Thyroid gland (tissue), 4 donors: ENCODE measurements at regions not wholly inside any gene's neighbourhood (a gene's known extent, or its start where the extent isn't known, plus 50 kb on each side); places are given as distances from the start of the nearest gene placed in this dataset.
"Not testable (repeated sequence)": the region's sequence is repeated elsewhere in the genome, so short reads cannot be mapped to it uniquely, and the experiment has no call there.

Experiments used
- DNase-seq, 2 donors: peaks; one replicate each; pipeline ENCODE4 v3.0.0-alpha.2; 2019
- H3K27ac ChIP-seq, 3 donors: fragments of 200-600 bp; sonication (generic); 1 replicate in 2 of 3; 2 replicates in 1 of 3; pipeline ENCODE4 v1.5.1; 2016 to 2019; ENCODE audit warnings: mild to moderate bottlenecking in 1 of 3, moderate library complexity in 1 of 3
- H3K27me3 ChIP-seq: fragments of 200-600 bp; sonication (generic); one replicate; pipeline ENCODE4 v1.5.1; 2019
- H3K36me3 ChIP-seq, 2 donors: fragments of 200-600 bp; sonication (generic); one replicate each; pipeline ENCODE4 v1.5.1; 2016 to 2019
- H3K4me1 ChIP-seq, 2 donors: fragments of 200-600 bp; sonication (generic); one replicate each; pipeline ENCODE4 v1.5.1; 2017 to 2019
- H3K4me3 ChIP-seq, 3 donors: fragments of 200-600 bp; sonication (generic); replicated peaks in 1 of 3; 1 replicate in 2 of 3; 2 replicates in 1 of 3; pipeline ENCODE4 v1.5.1; 2016; ENCODE audit warnings: mild to moderate bottlenecking in 1 of 3
- H3K9me3 ChIP-seq: fragments of 200-600 bp; sonication (generic); one replicate; pipeline ENCODE4 v1.5.1; 2017
- CTCF ChIP-seq, 6 experiments: fragments of 200-600 bp in 3 of 6; fragments of 450-650 bp in 3 of 6; sonication (generic) in 3 of 6; IDR thresholded peaks; one replicate each; pipeline ENCODE4 v1.5.1; 2016 to 2019; ENCODE audit warnings: antibody characterized with exemption in 6 of 6, mild to moderate bottlenecking in 2 of 6, inconsistent platforms in 1 of 6, moderate library complexity in 1 of 6
- POLR2A ChIP-seq, 2 donors: fragments of 450-650 bp; IDR thresholded peaks; one replicate each; pipeline ENCODE4 v1.6.1; 2017; ENCODE audit warnings: antibody characterized with exemption in 2 of 2, mild to moderate bottlenecking in 2 of 2, moderate library complexity in 1 of 2
- WGBS, 2 donors: methylation state at CpG; one replicate each; pipeline ENCODE4 v1.1.5; 2017; 5-methylcytosine and 5-hydroxymethylcytosine counted together
- intact Hi-C: fragments of 100-400 bp; cut with DNase I; formaldehyde crosslinking; loops from one replicate; pipeline ENCODE4 v1.15.1; 2023

- Histone ChIP-seq H3K27me3 (no peaks in the 10 kb centered on the region), H3K9me3 (no peaks in the 10 kb centered on the region), H3K4me1 (no peaks in the 10 kb centered on the region), H3K4me3 (no peak overlapping the region), H3K27ac (no peak overlapping the region), H3K36me3 (no peaks in the 10 kb centered on the region)
- no peak for TF ChIP-seq CTCF (IDR thresholded peaks at IDR 0.05)
- no peak for TF ChIP-seq POLR2A (IDR thresholded peaks at IDR 0.05)
- no peak for DNase-seq
- intact Hi-C loops, result no loop called here
- 81 to 82% methylated on average over 3 of the region's 3 CpGs for WGBS, 2 donors
Observed at GRCh38 chr6:85236636-85237035, 213.2 kb upstream of the NT5E start.

GRCh38 chr6:85227345-85227744 lies 222.5 kb upstream of the NT5E start:
- DNase-seq, H3K36me3 ChIP-seq, H3K27me3 ChIP-seq, H3K9me3 ChIP-seq, H3K4me1 ChIP-seq, H3K4me3 ChIP-seq, intact Hi-C loops, H3K27ac ChIP-seq: not testable (repeated sequence)
- 69 to 88% methylated on average over 1 of the region's 1 CpG for WGBS, 2 donors

GRCh38 chr6:85212794-85213193 lies 237.1 kb upstream of the NT5E start:
- H3K27ac ChIP-seq, intact Hi-C loops, H3K4me3 ChIP-seq, DNase-seq, H3K36me3 ChIP-seq, H3K27me3 ChIP-seq, H3K4me1 ChIP-seq, H3K9me3 ChIP-seq: not testable (repeated sequence)
- WGBS, 2 donors, result 16 to 44% methylated on average over 4 to 5 of the region's 5 CpGs

- DNase-seq, result no peak
- intact Hi-C loops, result no loop called here
- Histone ChIP-seq H3K4me3 (no peak overlapping the region), H3K27ac (no peak overlapping the region), H3K36me3 (no peaks in the 10 kb centered on the region), H3K4me1 (no peaks in the 10 kb centered on the region), H3K9me3 (no peaks in the 10 kb centered on the region), H3K27me3 (no peaks in the 10 kb centered on the region)
- TF ChIP-seq CTCF (IDR thresholded peaks at IDR 0.05), result no peak
- no peak for TF ChIP-seq POLR2A (IDR thresholded peaks at IDR 0.05)
Observed at GRCh38 chr6:85195243-85195642, 254.6 kb upstream of the NT5E start.

- H3K4me3 ChIP-seq, result no peak overlapping the region
- no peak overlapping the region for H3K27ac ChIP-seq
- no peaks in the 10 kb centered on the region for H3K36me3 ChIP-seq
- WGBS, 2 donors, result 58 to 63% methylated on average over 3 of the region's 3 CpGs
- no peak for DNase-seq
- intact Hi-C loops, result no loop called here
- no peaks in the 10 kb centered on the region for H3K27me3 ChIP-seq
- H3K9me3 ChIP-seq, result no peaks in the 10 kb centered on the region
- TF ChIP-seq POLR2A (IDR thresholded peaks at IDR 0.05), result no peak
- TF ChIP-seq CTCF (IDR thresholded peaks at IDR 0.05), result no peak
- H3K4me1 ChIP-seq, result no peaks in the 10 kb centered on the region
Observed at GRCh38 chr6:85193339-85193738, 256.5 kb upstream of the NT5E start.

GRCh38 chr6:85192596-85192995 lies 257.3 kb upstream of the NT5E start:
- H3K4me1 ChIP-seq, result no peaks in the 10 kb centered on the region
- intact Hi-C loops, result no loop called here
- DNase-seq, result no peak
- H3K27ac ChIP-seq, result no peak overlapping the region
- no peak for TF ChIP-seq POLR2A (IDR thresholded peaks at IDR 0.05)
- no peak for TF ChIP-seq CTCF (IDR thresholded peaks at IDR 0.05)
- no peaks in the 10 kb centered on the region for H3K27me3 ChIP-seq
- no peaks in the 10 kb centered on the region for H3K36me3 ChIP-seq
- 71 to 72% methylated on average over 4 of the region's 4 CpGs for WGBS, 2 donors
- no peaks in the 10 kb centered on the region for H3K9me3 ChIP-seq
- no peak overlapping the region for H3K4me3 ChIP-seq
